H54 (cell line): ENCODE measurements at regions not wholly inside any gene's neighbourhood (a gene's known extent, or its start where the extent isn't known, plus 50 kb on each side); places are given as distances from the start of the nearest gene placed in this dataset.
"Not testable (repeated sequence)": the region's sequence is repeated elsewhere in the genome, so short reads cannot be mapped to it uniquely, and the experiment has no call there.

ENCODE experiments used
- DNase-seq: peaks from one replicate; pipeline ENCODE4 v3.0.0; 2011; ENCODE audit warnings: low spot score, mixed read lengths; ENCODE audit not compliant: insufficient read length
- FAIRE-seq: peaks from 3 replicates; lab custom pipeline; 2011; peaks lifted over from hg19 to GRCh38; lab: Jason Lieb, UNC
- POLR2A ChIP-seq: IDR thresholded peaks from 2 replicates; pipeline ENCODE4 v1.6.1; 2011; ENCODE audit warnings: low read depth, mild to moderate bottlenecking, low read length

GRCh38 chr18:78454221-78454620 lies 525.4 kb upstream of the SALL3 start:
- no peak for FAIRE-seq
- no peak for TF ChIP-seq POLR2A
- no peak for DNase-seq

GRCh38 chr18:78455386-78455785 lies 524.2 kb upstream of the SALL3 start:
- no peak for DNase-seq
- FAIRE-seq, result no peak
- TF ChIP-seq POLR2A, result no peak

GRCh38 chr18:78457011-78457410 lies 522.6 kb upstream of the SALL3 start:
- FAIRE-seq (no peak), DNase-seq (no peak)
- no peak for TF ChIP-seq POLR2A

DNA sequence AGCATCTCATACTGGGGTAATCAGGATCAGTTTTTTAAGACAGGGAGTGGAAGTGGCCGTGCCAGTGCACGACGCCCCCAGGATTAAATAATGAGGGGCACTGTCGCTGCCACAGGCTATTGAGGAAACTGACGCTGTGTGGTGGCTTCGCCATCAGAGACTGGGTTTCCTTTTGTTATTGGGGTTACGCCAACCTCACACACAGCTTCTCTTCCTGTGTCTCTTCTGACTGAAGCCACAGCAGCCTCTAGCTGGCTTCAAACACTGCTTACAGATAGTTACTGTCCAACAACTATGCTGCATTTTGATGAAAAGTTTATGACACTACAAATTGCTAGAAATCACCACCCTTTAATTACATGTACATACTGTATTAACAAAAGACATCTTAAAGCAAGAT lies 521.9 kb upstream of the SALL3 start:
- FAIRE-seq (no peak), DNase-seq (no peak)
- no peak for TF ChIP-seq POLR2A

GRCh38 chr18:78458356-78458755 lies 521.3 kb upstream of the SALL3 start:
- FAIRE-seq (no peak), DNase-seq (no peak)
- TF ChIP-seq POLR2A, result no peak

GRCh38 chr18:78459668-78460067 lies 520.0 kb upstream of the SALL3 start:
- TF ChIP-seq POLR2A, result no peak
- no peak for FAIRE-seq
- no peak for DNase-seq

DNA sequence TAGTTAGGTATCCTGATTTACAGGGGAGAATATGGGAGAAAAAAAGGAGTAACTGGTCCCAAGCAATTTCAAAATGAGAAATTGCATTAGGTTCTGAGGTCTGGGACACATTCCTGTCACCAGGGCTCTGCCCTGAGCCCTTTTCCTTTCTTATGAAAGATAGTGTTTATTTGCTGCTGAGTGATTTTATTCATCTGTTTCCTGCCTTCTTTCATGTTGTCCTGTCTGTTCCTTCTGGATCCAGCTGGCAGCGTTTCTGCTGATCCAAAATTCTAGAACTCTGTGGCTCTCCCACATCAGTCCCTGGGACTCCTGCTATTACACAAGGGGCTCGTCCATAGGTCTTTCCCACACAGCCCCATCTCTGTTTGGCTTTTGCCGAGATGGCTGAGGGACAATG lies 519.1 kb upstream of the SALL3 start:
- no peak for FAIRE-seq
- TF ChIP-seq POLR2A, result no peak
- DNase-seq, result no peak

GRCh38 chr18:78473563-78473962 lies 506.1 kb upstream of the SALL3 start:
- FAIRE-seq (no peak), DNase-seq (no peak)
- no peak for TF ChIP-seq POLR2A

GRCh38 chr18:78477840-78478239 lies 501.8 kb upstream of the SALL3 start:
- TF ChIP-seq POLR2A, result no peak
- DNase-seq, result no peak
- FAIRE-seq, result no peak

- no peak for DNase-seq
- FAIRE-seq, result no peak
- TF ChIP-seq POLR2A, result no peak
These were observed 500.2 kb upstream of the SALL3 start for GRCh38 chr18:78479443-78479842.

DNA sequence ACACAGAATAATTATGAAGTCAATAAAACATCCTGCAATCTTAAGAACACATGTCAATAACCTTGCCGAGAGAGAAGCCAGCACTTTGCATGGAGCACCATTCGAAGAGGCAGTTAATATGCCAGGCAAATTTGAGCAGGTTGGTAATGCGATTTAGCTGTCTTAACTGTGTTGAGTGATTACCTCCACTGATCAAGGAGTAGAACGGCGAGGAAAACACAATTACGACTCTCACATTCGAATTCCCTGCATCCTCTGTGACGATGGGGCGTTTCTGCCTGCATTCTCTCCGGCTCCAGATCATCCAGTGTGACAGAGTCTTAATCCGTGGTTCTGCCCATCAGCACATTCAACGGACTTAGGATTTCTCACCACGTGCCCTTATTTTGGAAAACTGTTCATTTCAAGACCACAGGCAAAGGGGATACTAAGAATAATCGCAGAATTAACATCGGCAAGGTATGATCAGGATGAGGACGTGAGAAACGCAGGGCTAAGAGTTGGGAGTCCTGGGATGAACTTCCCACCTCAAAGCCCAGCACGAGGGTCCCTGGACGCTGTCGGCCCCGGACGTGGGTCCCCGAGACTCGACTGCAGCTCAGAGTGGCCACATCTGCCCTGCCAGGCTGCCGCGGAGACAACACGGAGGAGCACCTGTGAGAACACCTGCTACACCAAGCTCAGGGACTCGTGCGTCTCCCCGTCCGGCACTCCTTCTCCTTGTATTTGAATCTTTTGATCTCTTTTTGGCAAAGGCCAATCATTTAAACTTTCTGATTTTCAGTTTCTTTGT lies 499.2 kb upstream of the SALL3 start:
- DNase-seq (no peak), FAIRE-seq (no peak)

DNA sequence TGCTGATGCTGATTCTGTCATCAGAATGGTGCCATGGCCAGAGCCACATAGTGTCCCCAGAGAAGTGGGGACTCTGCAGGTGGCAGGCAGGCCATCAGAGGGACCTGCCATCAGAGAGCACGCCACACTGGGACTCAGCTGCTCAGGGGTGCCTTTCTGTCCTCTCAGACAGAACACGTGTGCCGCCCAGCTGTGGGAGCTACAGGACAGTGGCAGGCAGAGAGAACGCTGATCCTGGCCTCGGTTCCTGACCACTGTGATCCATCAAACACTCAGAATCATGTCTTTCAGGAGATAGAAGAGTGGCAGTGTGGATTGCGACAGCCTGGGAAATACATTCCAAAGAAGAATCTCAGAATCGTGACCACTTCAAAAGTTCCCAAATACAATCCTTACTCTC lies 497.2 kb upstream of the SALL3 start:
- FAIRE-seq (no peak), DNase-seq (no peak)
- no peak for TF ChIP-seq POLR2A

More for the DNA sequence above, 499.2 kb upstream of the SALL3 start:
- TF ChIP-seq POLR2A, result no peak

DNA sequence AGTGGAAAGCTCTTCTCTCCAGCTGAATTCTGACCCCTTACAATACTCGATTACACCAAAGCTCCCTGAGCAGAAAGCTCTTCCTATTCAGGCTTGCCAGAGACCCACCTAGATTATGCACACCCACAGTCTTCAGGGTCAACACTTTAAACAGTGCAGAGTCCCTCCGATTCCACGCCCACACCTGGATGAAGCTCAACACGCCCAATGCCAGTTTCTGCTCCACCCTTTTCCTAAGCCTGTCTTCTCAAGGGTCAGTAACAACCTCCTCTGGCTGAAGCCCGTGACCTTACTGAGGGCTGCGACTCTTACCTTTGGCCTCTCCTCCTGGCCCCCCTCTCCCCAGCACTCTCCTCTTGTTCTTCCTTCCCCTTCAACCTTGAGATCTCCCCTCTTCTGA lies 492.0 kb upstream of the SALL3 start:
- TF ChIP-seq POLR2A, result no peak
- FAIRE-seq (no peak), DNase-seq (no peak)

DNA sequence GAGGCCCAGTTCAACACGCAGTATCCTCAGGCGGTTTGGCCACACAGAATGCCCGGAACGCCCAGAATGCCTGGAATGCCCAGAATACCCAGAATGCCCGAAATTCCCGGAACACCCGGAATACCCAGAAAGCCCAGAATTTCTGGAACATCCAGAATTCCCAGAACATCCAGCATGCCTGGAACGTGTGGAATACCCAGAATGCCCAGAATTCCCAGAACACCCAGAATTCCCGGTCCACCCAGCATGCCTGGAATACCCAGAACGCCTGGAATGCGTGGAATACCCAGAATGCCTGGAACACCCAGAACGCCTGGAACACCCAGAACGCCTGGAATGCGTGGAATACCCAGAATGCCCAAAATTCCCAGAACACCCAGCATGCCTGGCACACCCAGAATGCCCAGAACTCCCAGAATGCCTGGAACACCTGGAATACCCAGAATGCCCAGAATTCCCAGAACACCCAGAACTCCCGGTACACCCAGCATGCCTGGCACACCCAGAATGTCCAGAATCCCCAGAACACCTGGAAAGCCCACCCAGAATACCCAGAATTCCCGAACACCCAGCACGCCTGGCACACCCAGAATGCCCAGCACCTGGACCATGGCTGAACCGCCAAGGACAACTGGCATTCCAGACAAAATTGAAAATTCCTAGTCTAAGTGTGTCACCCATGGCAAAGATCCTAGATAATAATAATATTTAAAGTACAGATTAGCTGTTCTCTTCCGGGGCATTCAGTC lies 487.4 kb upstream of the SALL3 start:
- DNase-seq (no peak), FAIRE-seq (no peak)
- no peak for TF ChIP-seq POLR2A

- FAIRE-seq (no peak), DNase-seq (no peak)
- no peak for TF ChIP-seq POLR2A
These were observed 486.7 kb upstream of the SALL3 start for GRCh38 chr18:78492813-78493371.

DNA sequence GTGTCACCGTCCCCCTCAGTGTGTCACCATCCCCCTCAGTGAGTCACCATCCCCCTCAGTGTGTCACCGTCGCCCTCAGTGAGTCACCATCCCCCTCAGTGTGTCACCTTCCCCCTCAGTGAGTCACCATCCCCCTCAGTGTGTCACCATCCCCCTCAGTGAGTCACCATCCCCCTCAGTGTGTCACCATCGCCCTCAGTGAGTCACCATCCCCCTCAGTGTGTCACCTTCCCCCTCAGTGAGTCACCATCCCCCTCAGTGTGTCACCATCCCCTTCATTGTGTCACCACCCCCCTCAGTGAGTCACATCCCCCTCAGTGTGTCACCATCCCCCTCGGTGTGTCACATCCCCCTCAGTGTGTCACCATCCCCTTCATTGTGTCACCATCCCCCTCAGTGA lies 486.1 kb upstream of the SALL3 start:
- DNase-seq, FAIRE-seq: not testable (repeated sequence)
